ENCODE measurements at regions not wholly inside any gene's neighbourhood (a gene's known extent, or its start where the extent isn't known, plus 50 kb on each side); places are given as distances from the start of the nearest gene placed in this dataset.

DNA sequence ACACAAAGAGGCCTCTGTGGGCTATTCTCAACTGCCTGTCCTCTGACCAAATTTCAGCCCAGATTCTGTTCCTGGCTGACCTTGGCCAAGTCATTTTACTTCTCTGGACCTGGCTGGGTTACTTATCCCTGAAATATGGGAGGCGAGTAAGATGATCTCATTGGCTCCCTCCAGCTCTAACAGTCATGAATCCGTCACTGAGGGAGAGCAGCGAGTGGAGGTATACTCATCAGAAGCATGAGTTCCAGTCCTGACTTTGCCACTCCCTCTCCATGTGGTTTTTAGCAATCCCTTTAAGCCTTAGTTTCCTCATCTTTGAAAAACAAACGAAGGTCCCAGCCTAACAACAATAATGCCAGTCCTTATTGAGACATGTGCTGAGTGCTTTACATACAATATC lies 63.5 kb downstream of the CCDC185 start:
- Mint-ChIP-seq H3K4me3 (no peak overlapping the region), H3K36me3 (ENCODE audit: low read depth) (no peaks in the 10 kb centered on the region), H3K4me1 (no peaks in the 10 kb centered on the region; the same call in 2 of the 3 replicates), H3K27ac (no peak overlapping the region), H3K9me3 (0 out of 3 replicates have a peak, but pooled peaks cover 5% of the 10 kb centered on the region), H3K27me3 (ENCODE audit: insufficient read depth, low read depth, poor library complexity) (no peaks in the 10 kb centered on the region)
- Histone ChIP-seq H3K9me2 (ENCODE audit: insufficient read depth) (no peaks in the 10 kb centered on the region; the same call in 1 of the 2 replicates), H2AFZ (no peak overlapping the region), H3K79me2 (replicated peaks; ENCODE audit: insufficient read depth) (no peaks in the 10 kb centered on the region), H3K4me2 (no peak overlapping the region), H4K20me1 (replicated peaks; ENCODE audit: insufficient read depth) (no peaks in the 10 kb centered on the region), H3K4me3 (no peak overlapping the region), H3K36me3 (ENCODE audit: insufficient read depth) (no peaks in the 10 kb centered on the region), H3K27me3 (ENCODE audit: insufficient read depth) (no peaks in the 10 kb centered on the region), H3K27ac (ENCODE audit: low read depth) (no peak overlapping the region), H3F3A (replicated peaks; ENCODE audit: low read depth) (no peaks in the 10 kb centered on the region), H3K4me1 (ENCODE audit: insufficient read depth) (no peaks in the 10 kb centered on the region)
- DNase-seq (ENCODE audit: low spot score) (no peak), ATAC-seq (no peak)
- no peak for TF ChIP-seq ZNF114 (CRISPR knock-in tag; IDR thresholded peaks at IDR 0.05)
- TF ChIP-seq POLR2AphosphoS5 (IDR thresholded peaks at IDR 0.05; ENCODE audit: low read depth), result no peak
- no peak for TF ChIP-seq CREB1 (CRISPR knock-in tag; IDR thresholded peaks at IDR 0.05; ENCODE audit: low read depth)
- no peak for TF ChIP-seq ZNF331 (CRISPR knock-in tag; IDR thresholded peaks at IDR 0.05; ENCODE audit: low read depth)

DNA sequence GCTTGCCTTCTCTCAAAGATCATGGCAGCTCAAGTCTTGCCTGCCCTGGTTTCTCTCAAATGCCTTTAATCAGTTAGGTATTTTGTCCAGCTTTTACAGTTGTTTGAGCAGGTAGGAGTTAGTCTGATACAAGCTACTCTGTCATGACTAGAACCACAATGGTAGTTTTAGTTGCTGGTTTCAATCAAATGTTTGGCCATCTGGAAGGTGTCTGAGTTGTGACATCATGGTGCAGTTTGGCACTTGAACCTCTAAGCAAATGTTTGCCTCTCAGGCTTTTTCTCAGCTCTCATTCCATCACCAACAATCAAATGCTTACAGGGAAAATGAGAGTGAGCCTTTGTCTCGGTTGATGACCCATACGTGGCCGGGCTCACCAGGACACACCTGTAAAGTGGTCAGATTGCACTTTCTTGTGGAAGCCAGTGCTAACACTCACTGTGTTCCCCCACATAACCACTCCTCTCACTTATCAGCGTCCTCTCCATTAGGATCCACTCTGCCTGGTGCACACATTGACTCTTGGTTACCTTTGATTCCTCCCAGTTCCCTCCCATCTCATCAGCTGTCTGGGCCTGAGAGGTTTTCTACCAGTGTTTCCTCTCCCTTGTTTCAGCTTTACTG lies 67.5 kb downstream of the CCDC185 start:
- Histone ChIP-seq H3K27ac (ENCODE audit: low read depth) (no peak overlapping the region), H3K9me2 (ENCODE audit: insufficient read depth) (no peaks in the 10 kb centered on the region), H3K4me2 (no peak overlapping the region), H3K36me3 (ENCODE audit: insufficient read depth) (no peaks in the 10 kb centered on the region), H3K79me2 (replicated peaks; ENCODE audit: insufficient read depth) (no peaks in the 10 kb centered on the region), H2AFZ (no peak overlapping the region), H3F3A (replicated peaks; ENCODE audit: low read depth) (no peaks in the 10 kb centered on the region), H3K4me1 (ENCODE audit: insufficient read depth) (no peaks in the 10 kb centered on the region), H3K4me3 (no peak overlapping the region), H4K20me1 (replicated peaks; ENCODE audit: insufficient read depth) (no peaks in the 10 kb centered on the region), H3K27me3 (ENCODE audit: insufficient read depth) (no peaks in the 10 kb centered on the region)
- Mint-ChIP-seq H3K27ac (no peak overlapping the region), H3K9me3 (no peaks in the 10 kb centered on the region), H3K27me3 (ENCODE audit: insufficient read depth, low read depth, poor library complexity) (no peaks in the 10 kb centered on the region), H3K4me1 (no peaks in the 10 kb centered on the region; the same call in 2 of the 3 replicates), H3K36me3 (ENCODE audit: low read depth) (no peaks in the 10 kb centered on the region), H3K4me3 (no peak overlapping the region)
- ATAC-seq (no peak), DNase-seq (ENCODE audit: low spot score) (no peak)
- TF ChIP-seq, protein P1, sequence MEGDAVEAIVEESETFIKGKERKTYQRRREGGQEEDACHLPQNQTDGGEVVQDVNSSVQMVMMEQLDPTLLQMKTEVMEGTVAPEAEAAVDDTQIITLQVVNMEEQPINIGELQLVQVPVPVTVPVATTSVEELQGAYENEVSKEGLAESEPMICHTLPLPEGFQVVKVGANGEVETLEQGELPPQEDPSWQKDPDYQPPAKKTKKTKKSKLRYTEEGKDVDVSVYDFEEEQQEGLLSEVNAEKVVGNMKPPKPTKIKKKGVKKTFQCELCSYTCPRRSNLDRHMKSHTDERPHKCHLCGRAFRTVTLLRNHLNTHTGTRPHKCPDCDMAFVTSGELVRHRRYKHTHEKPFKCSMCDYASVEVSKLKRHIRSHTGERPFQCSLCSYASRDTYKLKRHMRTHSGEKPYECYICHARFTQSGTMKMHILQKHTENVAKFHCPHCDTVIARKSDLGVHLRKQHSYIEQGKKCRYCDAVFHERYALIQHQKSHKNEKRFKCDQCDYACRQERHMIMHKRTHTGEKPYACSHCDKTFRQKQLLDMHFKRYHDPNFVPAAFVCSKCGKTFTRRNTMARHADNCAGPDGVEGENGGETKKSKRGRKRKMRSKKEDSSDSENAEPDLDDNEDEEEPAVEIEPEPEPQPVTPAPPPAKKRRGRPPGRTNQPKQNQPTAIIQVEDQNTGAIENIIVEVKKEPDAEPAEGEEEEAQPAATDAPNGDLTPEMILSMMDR (conservative IDR thresholded peaks at IDR 0.05; ENCODE audit: low read depth in 2 of 2), result no peak
- TF ChIP-seq ZNF114 (CRISPR knock-in tag; IDR thresholded peaks at IDR 0.05), result no peak
- no peak for TF ChIP-seq ZNF331 (CRISPR knock-in tag; IDR thresholded peaks at IDR 0.05; ENCODE audit: low read depth)
- TF ChIP-seq, protein P2, sequence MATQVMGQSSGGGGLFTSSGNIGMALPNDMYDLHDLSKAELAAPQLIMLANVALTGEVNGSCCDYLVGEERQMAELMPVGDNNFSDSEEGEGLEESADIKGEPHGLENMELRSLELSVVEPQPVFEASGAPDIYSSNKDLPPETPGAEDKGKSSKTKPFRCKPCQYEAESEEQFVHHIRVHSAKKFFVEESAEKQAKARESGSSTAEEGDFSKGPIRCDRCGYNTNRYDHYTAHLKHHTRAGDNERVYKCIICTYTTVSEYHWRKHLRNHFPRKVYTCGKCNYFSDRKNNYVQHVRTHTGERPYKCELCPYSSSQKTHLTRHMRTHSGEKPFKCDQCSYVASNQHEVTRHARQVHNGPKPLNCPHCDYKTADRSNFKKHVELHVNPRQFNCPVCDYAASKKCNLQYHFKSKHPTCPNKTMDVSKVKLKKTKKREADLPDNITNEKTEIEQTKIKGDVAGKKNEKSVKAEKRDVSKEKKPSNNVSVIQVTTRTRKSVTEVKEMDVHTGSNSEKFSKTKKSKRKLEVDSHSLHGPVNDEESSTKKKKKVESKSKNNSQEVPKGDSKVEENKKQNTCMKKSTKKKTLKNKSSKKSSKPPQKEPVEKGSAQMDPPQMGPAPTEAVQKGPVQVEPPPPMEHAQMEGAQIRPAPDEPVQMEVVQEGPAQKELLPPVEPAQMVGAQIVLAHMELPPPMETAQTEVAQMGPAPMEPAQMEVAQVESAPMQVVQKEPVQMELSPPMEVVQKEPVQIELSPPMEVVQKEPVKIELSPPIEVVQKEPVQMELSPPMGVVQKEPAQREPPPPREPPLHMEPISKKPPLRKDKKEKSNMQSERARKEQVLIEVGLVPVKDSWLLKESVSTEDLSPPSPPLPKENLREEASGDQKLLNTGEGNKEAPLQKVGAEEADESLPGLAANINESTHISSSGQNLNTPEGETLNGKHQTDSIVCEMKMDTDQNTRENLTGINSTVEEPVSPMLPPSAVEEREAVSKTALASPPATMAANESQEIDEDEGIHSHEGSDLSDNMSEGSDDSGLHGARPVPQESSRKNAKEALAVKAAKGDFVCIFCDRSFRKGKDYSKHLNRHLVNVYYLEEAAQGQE (IDR thresholded peaks at IDR 0.05; ENCODE audit: unreplicated experiment), result no peak
- no peak for TF ChIP-seq EZH2 (IDR thresholded peaks at IDR 0.05; ENCODE audit: low read depth, unreplicated experiment)
- TF ChIP-seq EZH2phosphoT487 (IDR thresholded peaks at IDR 0.05; ENCODE audit: unreplicated experiment), result no peak
- TF ChIP-seq POLR2AphosphoS5 (IDR thresholded peaks at IDR 0.05; ENCODE audit: low read depth), result no peak
- TF ChIP-seq, protein P3, sequence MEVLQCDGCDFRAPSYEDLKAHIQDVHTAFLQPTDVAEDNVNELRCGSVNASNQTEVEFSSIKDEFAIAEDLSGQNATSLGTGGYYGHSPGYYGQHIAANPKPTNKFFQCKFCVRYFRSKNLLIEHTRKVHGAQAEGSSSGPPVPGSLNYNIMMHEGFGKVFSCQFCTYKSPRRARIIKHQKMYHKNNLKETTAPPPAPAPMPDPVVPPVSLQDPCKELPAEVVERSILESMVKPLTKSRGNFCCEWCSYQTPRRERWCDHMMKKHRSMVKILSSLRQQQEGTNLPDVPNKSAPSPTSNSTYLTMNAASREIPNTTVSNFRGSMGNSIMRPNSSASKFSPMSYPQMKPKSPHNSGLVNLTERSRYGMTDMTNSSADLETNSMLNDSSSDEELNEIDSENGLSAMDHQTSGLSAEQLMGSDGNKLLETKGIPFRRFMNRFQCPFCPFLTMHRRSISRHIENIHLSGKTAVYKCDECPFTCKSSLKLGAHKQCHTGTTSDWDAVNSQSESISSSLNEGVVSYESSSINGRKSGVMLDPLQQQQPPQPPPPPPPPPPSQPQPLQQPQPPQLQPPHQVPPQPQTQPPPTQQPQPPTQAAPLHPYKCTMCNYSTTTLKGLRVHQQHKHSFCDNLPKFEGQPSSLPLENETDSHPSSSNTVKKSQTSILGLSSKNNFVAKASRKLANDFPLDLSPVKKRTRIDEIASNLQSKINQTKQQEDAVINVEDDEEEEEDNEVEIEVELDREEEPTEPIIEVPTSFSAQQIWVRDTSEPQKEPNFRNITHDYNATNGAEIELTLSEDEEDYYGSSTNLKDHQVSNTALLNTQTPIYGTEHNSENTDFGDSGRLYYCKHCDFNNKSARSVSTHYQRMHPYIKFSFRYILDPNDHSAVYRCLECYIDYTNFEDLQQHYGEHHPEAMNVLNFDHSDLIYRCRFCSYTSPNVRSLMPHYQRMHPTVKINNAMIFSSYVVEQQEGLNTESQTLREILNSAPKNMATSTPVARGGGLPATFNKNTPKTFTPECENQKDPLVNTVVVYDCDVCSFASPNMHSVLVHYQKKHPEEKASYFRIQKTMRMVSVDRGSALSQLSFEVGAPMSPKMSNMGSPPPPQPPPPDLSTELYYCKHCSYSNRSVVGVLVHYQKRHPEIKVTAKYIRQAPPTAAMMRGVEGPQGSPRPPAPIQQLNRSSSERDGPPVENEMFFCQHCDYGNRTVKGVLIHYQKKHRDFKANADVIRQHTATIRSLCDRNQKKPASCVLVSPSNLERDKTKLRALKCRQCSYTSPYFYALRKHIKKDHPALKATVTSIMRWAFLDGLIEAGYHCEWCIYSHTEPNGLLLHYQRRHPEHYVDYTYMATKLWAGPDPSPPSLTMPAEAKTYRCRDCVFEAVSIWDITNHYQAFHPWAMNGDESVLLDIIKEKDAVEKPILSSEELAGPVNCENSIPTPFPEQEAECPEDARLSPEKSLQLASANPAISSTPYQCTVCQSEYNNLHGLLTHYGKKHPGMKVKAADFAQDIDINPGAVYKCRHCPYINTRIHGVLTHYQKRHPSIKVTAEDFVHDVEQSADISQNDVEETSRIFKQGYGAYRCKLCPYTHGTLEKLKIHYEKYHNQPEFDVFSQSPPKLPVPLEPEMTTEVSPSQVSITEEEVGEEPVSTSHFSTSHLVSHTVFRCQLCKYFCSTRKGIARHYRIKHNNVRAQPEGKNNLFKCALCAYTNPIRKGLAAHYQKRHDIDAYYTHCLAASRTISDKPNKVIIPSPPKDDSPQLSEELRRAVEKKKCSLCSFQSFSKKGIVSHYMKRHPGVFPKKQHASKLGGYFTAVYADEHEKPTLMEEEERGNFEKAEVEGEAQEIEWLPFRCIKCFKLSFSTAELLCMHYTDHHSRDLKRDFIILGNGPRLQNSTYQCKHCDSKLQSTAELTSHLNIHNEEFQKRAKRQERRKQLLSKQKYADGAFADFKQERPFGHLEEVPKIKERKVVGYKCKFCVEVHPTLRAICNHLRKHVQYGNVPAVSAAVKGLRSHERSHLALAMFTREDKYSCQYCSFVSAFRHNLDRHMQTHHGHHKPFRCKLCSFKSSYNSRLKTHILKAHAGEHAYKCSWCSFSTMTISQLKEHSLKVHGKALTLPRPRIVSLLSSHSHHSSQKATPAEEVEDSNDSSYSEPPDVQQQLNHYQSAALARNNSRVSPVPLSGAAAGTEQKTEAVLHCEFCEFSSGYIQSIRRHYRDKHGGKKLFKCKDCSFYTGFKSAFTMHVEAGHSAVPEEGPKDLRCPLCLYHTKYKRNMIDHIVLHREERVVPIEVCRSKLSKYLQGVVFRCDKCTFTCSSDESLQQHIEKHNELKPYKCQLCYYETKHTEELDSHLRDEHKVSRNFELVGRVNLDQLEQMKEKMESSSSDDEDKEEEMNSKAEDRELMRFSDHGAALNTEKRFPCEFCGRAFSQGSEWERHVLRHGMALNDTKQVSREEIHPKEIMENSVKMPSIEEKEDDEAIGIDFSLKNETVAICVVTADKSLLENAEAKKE (CRISPR knock-in tag; IDR thresholded peaks at IDR 0.05), result no peak
- TF ChIP-seq STAT1 (IDR thresholded peaks at IDR 0.05; ENCODE audit: unreplicated experiment), result no peak
